Astrocyte (in vitro differentiated cells and primary cell): ENCODE measurements at regions not wholly inside any gene's neighbourhood (a gene's known extent, or its start where the extent isn't known, plus 50 kb on each side); places are given as distances from the start of the nearest gene placed in this dataset.

Experiments
- CTCF ChIP-seq: IDR thresholded peaks from 2 replicates; pipeline ENCODE4 v1.5.1; 2011; ENCODE audit warnings: low read depth, mild to moderate bottlenecking, inconsistent platforms, low read length, moderate library complexity; ENCODE audit not compliant: insufficient read depth
- EZH2 ChIP-seq: IDR thresholded peaks from 2 replicates; pipeline ENCODE4 v1.6.1; 2012; ENCODE audit warnings: mild to moderate bottlenecking, low read length, inconsistent platforms; ENCODE audit not compliant: insufficient read depth

DNA sequence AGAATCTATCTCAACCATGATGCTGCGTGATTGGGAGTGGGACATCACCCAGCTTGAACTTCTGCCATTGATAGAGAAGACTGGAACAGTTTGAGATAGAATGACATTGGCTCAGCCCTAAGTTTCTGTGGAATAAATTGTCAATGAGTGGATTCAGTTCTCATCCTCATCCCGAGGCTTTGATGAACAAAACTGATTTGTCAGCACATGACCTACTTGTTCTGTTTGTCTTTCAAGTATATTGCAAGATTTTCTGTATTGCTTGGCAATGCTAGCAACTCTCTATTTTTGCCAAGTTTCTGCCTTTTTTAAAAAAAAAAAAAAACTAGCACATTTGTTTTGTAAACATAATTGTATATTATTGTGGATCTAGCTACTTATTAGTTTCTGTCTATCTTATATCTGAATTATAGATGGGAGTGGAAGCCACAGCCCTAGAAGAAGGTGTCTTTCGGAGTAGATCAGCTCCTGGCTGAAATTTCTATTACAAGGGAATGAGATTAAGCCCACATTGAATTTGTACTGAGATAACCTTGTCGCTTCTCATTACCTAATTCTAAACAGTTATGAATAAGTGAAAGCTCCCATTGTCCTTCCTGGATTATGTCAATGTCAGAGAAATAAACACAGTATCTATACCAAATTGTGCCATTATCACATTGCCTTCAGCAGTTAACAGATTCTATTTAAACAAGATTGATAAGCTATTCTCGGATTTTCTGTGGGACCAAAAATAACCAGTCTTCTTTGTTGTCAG, 166.1 kb downstream of the TNFSF13B start:
- TF ChIP-seq CTCF (no peak), EZH2 (no peak)
